Keratinocyte (primary cell): ENCODE measurements at regions not wholly inside any gene's neighbourhood (a gene's known extent, or its start where the extent isn't known, plus 50 kb on each side); places are given as distances from the start of the nearest gene placed in this dataset.

Source experiments
- CTCF ChIP-seq, 3 experiments: IDR thresholded peaks in 1 of 3; conservative IDR thresholded peaks in 1 of 3; optimal IDR thresholded peaks in 1 of 3; 2 replicates in 2 of 3; 3 replicates in 1 of 3; pipeline versions ENCODE3 to v1.5.1; 2011; ENCODE audit warnings: low read length in 3 of 3, mild to moderate bottlenecking in 3 of 3, moderate library complexity in 2 of 3, control low read depth in 1 of 3, inconsistent platforms in 1 of 3; ENCODE audit not compliant: insufficient read depth in 2 of 3; ENCODE audit errors: extremely low read depth in 1 of 3
- EZH2 ChIP-seq: IDR thresholded peaks from one replicate; pipeline ENCODE4 v1.6.1; 2012; ENCODE audit warnings: inconsistent platforms, mild to moderate bottlenecking, low read length, moderate library complexity

- no peak for TF ChIP-seq CTCF (optimal IDR thresholded peaks at IDR 0.05 in 1 of 3, IDR thresholded peaks at IDR 0.05 in 1 of 3, conservative IDR thresholded peaks at IDR 0.05 in 1 of 3; ENCODE audit: extremely low read depth in 1 of 3, insufficient read depth in 2 of 3, low read length in 3 of 3)
- TF ChIP-seq EZH2, result no peak
Measured at GRCh38 chr1:177686933-177687332, 282.9 kb downstream of the SEC16B start.
